A673 (cell line): ENCODE measurements at regions not wholly inside any gene's neighbourhood (a gene's known extent, or its start where the extent isn't known, plus 50 kb on each side); places are given as distances from the start of the nearest gene placed in this dataset.

ENCODE experiments used
- EZH2 ChIP-seq: fragments of 200-600 bp; sonication (generic); IDR thresholded peaks from 2 replicates; pipeline ENCODE4 v1.6.1; 2017; ENCODE audit warnings: borderline replicate concordance, low read depth, mild to moderate bottlenecking, mixed read lengths, antibody characterized with exemption, low read length; ENCODE audit not compliant: poor library complexity, severe bottlenecking
- TF ChIP-seq, protein P1 (sequence below): fragments of 300-800, 200-600 bp; sonication (generic); conservative IDR thresholded peaks from 2 replicates; pipeline ENCODE4 v1.5.1; 2017; ENCODE audit warnings: low read depth, mild to moderate bottlenecking, antibody characterized with exemption, low read length, moderate library complexity, mixed read lengths

DNA sequence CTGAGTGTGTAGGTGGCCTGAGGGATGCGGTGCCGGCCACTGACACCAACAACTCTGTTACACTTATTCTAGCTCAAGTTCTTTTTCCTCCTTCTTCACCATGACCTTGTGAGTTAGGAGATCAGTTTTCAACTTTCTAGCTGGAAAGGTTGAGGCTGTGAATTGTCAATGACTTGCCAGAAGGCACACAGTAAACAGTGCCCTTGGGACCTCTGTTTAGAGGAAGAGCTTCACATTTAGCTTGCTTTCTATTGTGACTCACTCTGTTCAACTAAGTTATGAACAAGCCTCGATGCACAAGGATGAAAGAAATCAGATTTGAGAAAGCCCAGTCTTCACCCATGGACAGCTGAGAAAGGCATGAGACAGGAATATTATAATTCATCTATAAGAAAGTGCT lies 455.6 kb downstream of the MAFB start:
- TF ChIP-seq, protein P1, sequence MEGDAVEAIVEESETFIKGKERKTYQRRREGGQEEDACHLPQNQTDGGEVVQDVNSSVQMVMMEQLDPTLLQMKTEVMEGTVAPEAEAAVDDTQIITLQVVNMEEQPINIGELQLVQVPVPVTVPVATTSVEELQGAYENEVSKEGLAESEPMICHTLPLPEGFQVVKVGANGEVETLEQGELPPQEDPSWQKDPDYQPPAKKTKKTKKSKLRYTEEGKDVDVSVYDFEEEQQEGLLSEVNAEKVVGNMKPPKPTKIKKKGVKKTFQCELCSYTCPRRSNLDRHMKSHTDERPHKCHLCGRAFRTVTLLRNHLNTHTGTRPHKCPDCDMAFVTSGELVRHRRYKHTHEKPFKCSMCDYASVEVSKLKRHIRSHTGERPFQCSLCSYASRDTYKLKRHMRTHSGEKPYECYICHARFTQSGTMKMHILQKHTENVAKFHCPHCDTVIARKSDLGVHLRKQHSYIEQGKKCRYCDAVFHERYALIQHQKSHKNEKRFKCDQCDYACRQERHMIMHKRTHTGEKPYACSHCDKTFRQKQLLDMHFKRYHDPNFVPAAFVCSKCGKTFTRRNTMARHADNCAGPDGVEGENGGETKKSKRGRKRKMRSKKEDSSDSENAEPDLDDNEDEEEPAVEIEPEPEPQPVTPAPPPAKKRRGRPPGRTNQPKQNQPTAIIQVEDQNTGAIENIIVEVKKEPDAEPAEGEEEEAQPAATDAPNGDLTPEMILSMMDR = no peak
- no peak for TF ChIP-seq EZH2
